ENCODE measurements at regions not wholly inside any gene's neighbourhood (a gene's known extent, or its start where the extent isn't known, plus 50 kb on each side); places are given as distances from the start of the nearest gene placed in this dataset.
A peak's percentile ranks its signal among the peaks of the same experiment; 100 is the strongest.

DNA sequence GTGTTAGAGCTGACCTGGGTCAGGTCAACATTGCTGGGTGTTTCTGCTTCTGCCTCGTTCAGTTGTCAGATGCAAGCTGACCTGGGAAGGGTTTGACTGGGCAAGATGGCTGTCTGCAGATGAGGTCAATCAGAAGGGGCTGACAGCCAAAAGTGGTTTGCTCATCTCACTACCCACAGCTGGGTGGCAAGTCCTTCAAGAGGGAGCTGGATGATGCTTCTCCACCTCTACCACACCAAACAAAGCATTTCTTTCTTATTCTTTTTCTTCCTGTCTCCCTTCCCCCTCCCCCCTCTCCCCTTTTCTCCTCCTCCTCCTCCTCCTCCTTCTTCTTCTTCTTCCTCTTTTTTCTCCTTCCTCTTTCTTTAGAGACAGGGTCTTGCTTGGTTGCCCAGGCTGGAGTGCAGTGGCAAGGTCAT, 268.2 kb upstream of the PLEKHG7 start:
- intact Hi-C loops (cut with DNase I), result no loop called here
- Histone ChIP-seq H3K27me3 (no peaks in the 10 kb centered on the region), H3K4me3 (no peak overlapping the region), H3K4me1 (no peaks in the 10 kb centered on the region), H3K27ac (no peak overlapping the region), H3K36me3 (no peaks in the 10 kb centered on the region), H3K9me3 (no peaks in the 10 kb centered on the region)
- TF ChIP-seq, protein P1, sequence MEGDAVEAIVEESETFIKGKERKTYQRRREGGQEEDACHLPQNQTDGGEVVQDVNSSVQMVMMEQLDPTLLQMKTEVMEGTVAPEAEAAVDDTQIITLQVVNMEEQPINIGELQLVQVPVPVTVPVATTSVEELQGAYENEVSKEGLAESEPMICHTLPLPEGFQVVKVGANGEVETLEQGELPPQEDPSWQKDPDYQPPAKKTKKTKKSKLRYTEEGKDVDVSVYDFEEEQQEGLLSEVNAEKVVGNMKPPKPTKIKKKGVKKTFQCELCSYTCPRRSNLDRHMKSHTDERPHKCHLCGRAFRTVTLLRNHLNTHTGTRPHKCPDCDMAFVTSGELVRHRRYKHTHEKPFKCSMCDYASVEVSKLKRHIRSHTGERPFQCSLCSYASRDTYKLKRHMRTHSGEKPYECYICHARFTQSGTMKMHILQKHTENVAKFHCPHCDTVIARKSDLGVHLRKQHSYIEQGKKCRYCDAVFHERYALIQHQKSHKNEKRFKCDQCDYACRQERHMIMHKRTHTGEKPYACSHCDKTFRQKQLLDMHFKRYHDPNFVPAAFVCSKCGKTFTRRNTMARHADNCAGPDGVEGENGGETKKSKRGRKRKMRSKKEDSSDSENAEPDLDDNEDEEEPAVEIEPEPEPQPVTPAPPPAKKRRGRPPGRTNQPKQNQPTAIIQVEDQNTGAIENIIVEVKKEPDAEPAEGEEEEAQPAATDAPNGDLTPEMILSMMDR (IDR thresholded peaks at IDR 0.05), result no peak
- no peak for TF ChIP-seq POLR2A (IDR thresholded peaks at IDR 0.05)
- no peak for DNase-seq
- ATAC-seq, result no peak
- WGBS (ENCODE audit: insufficient coverage, low coverage, low lambda C conversion rate, missing lambda C conversion rate), result no CpG with 5 or more reads among the region's 1 CpG

DNA sequence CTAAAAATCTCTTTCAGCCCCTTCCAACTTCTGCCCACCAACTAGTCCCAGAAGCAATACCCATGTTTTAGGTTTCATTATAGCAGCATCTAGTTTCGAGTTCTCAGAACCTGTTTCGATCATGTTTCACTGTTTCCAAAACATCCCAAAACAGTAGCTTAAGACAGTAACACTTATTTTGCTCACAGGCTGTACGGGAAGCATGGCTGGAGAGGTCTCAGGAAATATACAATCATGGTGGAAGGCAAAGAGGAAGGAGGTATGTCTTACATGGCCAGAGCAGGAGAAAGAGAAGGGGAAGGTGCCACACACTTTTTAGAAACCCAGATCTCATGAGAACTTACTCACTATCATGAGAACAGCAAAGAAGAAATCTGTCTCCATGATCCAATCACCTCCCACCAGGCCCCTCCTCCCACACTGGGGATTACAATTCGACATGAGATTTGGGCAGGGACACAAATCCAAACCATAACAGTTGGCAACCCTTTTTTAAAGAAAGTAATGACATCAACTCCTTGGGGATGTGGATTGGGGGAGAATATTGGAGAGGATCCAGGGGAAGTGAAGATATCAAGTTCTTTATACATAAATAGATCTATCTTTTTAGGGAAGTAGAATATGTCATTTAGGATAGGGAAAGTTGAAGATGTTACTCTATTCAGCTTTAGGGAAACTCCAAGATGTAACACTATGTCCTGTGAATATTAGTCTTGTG, 269.9 kb upstream of the PLEKHG7 start:
- H3K27ac ChIP-seq, result no peak overlapping the region
- WGBS (ENCODE audit: insufficient coverage, low coverage, low lambda C conversion rate, missing lambda C conversion rate), result 78% methylated on average over 4 of the region's 4 CpGs

DNA sequence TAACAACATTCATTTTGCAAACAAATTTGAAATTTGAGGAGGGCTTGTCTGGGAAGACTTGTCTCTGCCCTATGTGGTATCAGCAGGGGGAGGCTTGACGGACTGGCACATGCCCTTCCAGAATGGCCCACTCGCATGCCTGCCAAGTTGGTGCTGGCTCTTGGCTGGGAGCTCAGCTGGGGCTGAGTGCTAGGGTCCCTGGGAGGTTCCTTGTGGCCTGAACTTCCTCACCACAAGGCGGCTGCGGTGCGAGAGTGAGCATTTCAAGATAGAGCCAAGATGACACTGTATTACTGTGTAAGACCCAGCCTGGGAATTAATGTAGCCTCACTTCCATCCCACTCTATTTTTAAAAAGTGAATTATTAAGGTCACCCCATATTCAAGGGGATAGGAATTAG, 271.6 kb upstream of the PLEKHG7 start:
- TF ChIP-seq, protein P1 (IDR thresholded peaks at IDR 0.05), result no peak
- TF ChIP-seq POLR2A (IDR thresholded peaks at IDR 0.05), result no peak
- ATAC-seq (peak in 2 of 4 donors; percentile 21 to 23), DNase-seq (peak in 1 of 3 donors; percentile 27)
- Histone ChIP-seq H3K36me3 (no peaks in the 10 kb centered on the region), H3K4me3 (no peak overlapping the region), H3K27me3 (no peaks in the 10 kb centered on the region), H3K27ac (no peak overlapping the region), H3K4me1 (no peaks in the 10 kb centered on the region), H3K9me3 (no peaks in the 10 kb centered on the region)
- WGBS (ENCODE audit: insufficient coverage, low coverage, low lambda C conversion rate, missing lambda C conversion rate), result 57% methylated on average over 3 of the region's 5 CpGs
- intact Hi-C loops (cut with DNase I), result no loop called here

More for the DNA sequence above, 269.9 kb upstream of the PLEKHG7 start:
- Histone ChIP-seq H3K36me3 (no peaks in the 10 kb centered on the region), H3K4me1 (no peaks in the 10 kb centered on the region), H3K27me3 (no peaks in the 10 kb centered on the region), H3K4me3 (no peak overlapping the region), H3K9me3 (no peaks in the 10 kb centered on the region)
- intact Hi-C loops (cut with DNase I), result no loop called here
- ATAC-seq (no peak), DNase-seq (no peak)
- no peak for TF ChIP-seq POLR2A (IDR thresholded peaks at IDR 0.05)
- TF ChIP-seq, protein P1 (IDR thresholded peaks at IDR 0.05), result no peak

DNA sequence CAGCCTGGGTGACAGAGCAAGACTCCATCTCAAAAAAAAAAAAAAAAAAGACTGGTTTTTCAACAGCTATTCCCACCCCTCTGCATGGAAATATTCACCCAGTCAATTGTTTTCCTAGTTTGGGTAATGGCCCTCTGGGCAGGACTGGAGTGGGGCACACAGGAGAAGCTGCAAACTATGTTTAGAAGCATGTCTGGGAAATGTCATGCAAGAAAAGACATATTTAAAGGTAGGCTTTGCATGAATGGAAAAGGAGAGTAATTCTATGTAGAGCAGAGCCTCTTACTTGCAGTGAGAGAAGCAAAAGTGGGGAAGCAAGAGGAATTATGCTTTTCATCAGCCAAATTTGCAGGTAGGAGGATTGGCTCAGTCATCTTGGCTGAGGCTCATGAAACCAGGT, 276.5 kb upstream of the PLEKHG7 start:
- TF ChIP-seq POLR2A (IDR thresholded peaks at IDR 0.05), result no peak
- TF ChIP-seq, protein P1 (IDR thresholded peaks at IDR 0.05), result no peak
- Histone ChIP-seq H3K9me3 (no peaks in the 10 kb centered on the region), H3K36me3 (no peaks in the 10 kb centered on the region), H3K27ac (no peak overlapping the region), H3K4me1 (no peaks in the 10 kb centered on the region), H3K27me3 (no peaks in the 10 kb centered on the region), H3K4me3 (no peak overlapping the region)
- intact Hi-C loops (cut with DNase I), result no loop called here
- ATAC-seq (no peak), DNase-seq (no peak)
